ENCODE measurements at regions not wholly inside any gene's neighbourhood (a gene's known extent, or its start where the extent isn't known, plus 50 kb on each side); places are given as distances from the start of the nearest gene placed in this dataset.

DNA sequence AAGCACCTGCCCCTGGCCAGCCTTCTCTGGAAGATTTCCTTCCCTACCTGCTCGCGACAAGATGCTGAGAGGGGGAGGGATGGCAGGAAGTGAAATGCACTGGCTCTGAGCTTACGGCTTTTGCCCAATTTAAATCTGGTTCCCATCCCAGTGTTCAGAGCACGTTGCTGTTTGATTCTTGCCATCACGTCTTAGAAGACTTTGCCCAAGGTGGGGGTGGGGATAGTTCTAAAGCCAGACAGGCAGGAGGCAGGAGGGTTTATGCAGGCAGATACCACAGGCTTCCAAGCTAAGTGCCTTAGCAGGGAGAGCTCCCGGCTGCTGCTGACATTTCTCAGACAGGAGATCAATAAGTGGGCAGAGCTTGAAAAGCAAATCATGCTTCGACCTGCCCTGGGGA lies 393.9 kb downstream of the MID1IP1 start:
- peaks cover 22% of the 10 kb centered on the region for H3K4me1 Mint-ChIP-seq (ENCODE audit: low read depth)
- no peak overlapping the region for H3K27ac Mint-ChIP-seq
- H3K4me3 Mint-ChIP-seq: no peak overlapping the region
- H3K9me3 Mint-ChIP-seq: no peaks in the 10 kb centered on the region
- peaks cover 13% of the 10 kb centered on the region for H3K27me3 Mint-ChIP-seq
- H3K36me3 Mint-ChIP-seq (ENCODE audit: low read depth): no peaks in the 10 kb centered on the region
- intact Hi-C loops (cut with micrococcal nuclease): no loop called here

GRCh38 chrX:39196192-39197102 lies 395.2 kb downstream of the MID1IP1 start:
- H3K4me3 Mint-ChIP-seq: no peak overlapping the region
- H3K27me3 Mint-ChIP-seq: peaks cover 13% of the 10 kb centered on the region
- H3K27ac Mint-ChIP-seq: no peak overlapping the region
- intact Hi-C loops (cut with micrococcal nuclease): no loop called here
- no peaks in the 10 kb centered on the region for H3K36me3 Mint-ChIP-seq (ENCODE audit: low read depth)
- peaks cover 22% of the 10 kb centered on the region for H3K4me1 Mint-ChIP-seq (ENCODE audit: low read depth)
- no peaks in the 10 kb centered on the region for H3K9me3 Mint-ChIP-seq

GRCh38 chrX:39199429-39199828 lies 398.2 kb downstream of the MID1IP1 start:
- no peak overlapping the region for H3K27ac Mint-ChIP-seq
- peaks cover 22% of the 10 kb centered on the region for H3K4me1 Mint-ChIP-seq (ENCODE audit: low read depth)
- H3K4me3 Mint-ChIP-seq: no peak overlapping the region
- intact Hi-C loops (cut with micrococcal nuclease): no loop called here
- H3K27me3 Mint-ChIP-seq: peaks cover 13% of the 10 kb centered on the region
- H3K36me3 Mint-ChIP-seq (ENCODE audit: low read depth): no peaks in the 10 kb centered on the region
- H3K9me3 Mint-ChIP-seq: no peaks in the 10 kb centered on the region

GRCh38 chrX:39201305-39201990 lies 400.2 kb downstream of the MID1IP1 start:
- Mint-ChIP-seq H3K27me3 (peaks cover 9% of the 10 kb centered on the region), H3K27ac (no peak overlapping the region), H3K4me1 (ENCODE audit: low read depth) (peaks cover 10% of the 10 kb centered on the region), H3K4me3 (no peak overlapping the region), H3K9me3 (no peaks in the 10 kb centered on the region), H3K36me3 (ENCODE audit: low read depth) (no peaks in the 10 kb centered on the region)
- intact Hi-C loops (cut with micrococcal nuclease): no loop called here

- Mint-ChIP-seq H3K36me3 (ENCODE audit: low read depth) (no peaks in the 10 kb centered on the region), H3K9me3 (no peaks in the 10 kb centered on the region), H3K27ac (no peak overlapping the region), H3K4me3 (no peak overlapping the region), H3K4me1 (ENCODE audit: low read depth) (no peaks in the 10 kb centered on the region), H3K27me3 (peaks cover 3% of the 10 kb centered on the region)
- intact Hi-C loops (cut with micrococcal nuclease): no loop called here
Measured at GRCh38 chrX:39202641-39203040, 401.4 kb downstream of the MID1IP1 start.

- Mint-ChIP-seq H3K9me3 (no peaks in the 10 kb centered on the region), H3K36me3 (ENCODE audit: low read depth) (no peaks in the 10 kb centered on the region), H3K4me3 (no peak overlapping the region), H3K27me3 (peaks cover 3% of the 10 kb centered on the region), H3K4me1 (ENCODE audit: low read depth) (no peaks in the 10 kb centered on the region), H3K27ac (no peak overlapping the region)
- intact Hi-C loops (cut with micrococcal nuclease): no loop called here
Measured at GRCh38 chrX:39203427-39203826, 402.2 kb downstream of the MID1IP1 start.

GRCh38 chrX:39204353-39204752 lies 403.1 kb downstream of the MID1IP1 start:
- H3K36me3 Mint-ChIP-seq (ENCODE audit: low read depth): no peaks in the 10 kb centered on the region
- H3K4me1 Mint-ChIP-seq (ENCODE audit: low read depth): no peaks in the 10 kb centered on the region
- no peaks in the 10 kb centered on the region for H3K9me3 Mint-ChIP-seq
- H3K27ac Mint-ChIP-seq: no peak overlapping the region
- no peak overlapping the region for H3K4me3 Mint-ChIP-seq
- intact Hi-C loops (cut with micrococcal nuclease): no loop called here
- peaks cover 3% of the 10 kb centered on the region for H3K27me3 Mint-ChIP-seq

GRCh38 chrX:39204945-39205344 lies 403.7 kb downstream of the MID1IP1 start:
- Mint-ChIP-seq H3K27me3 (peaks cover 3% of the 10 kb centered on the region), H3K36me3 (ENCODE audit: low read depth) (no peaks in the 10 kb centered on the region), H3K4me3 (no peak overlapping the region), H3K27ac (no peak overlapping the region), H3K4me1 (ENCODE audit: low read depth) (no peaks in the 10 kb centered on the region), H3K9me3 (no peaks in the 10 kb centered on the region)
- intact Hi-C loops (cut with micrococcal nuclease): no loop called here

GRCh38 chrX:39205467-39205866 lies 404.2 kb downstream of the MID1IP1 start:
- Mint-ChIP-seq H3K4me1 (ENCODE audit: low read depth) (no peaks in the 10 kb centered on the region), H3K27ac (no peak overlapping the region), H3K36me3 (ENCODE audit: low read depth) (no peaks in the 10 kb centered on the region), H3K4me3 (no peak overlapping the region), H3K9me3 (no peaks in the 10 kb centered on the region), H3K27me3 (peaks cover 3% of the 10 kb centered on the region)
- intact Hi-C loops (cut with micrococcal nuclease): no loop called here

DNA sequence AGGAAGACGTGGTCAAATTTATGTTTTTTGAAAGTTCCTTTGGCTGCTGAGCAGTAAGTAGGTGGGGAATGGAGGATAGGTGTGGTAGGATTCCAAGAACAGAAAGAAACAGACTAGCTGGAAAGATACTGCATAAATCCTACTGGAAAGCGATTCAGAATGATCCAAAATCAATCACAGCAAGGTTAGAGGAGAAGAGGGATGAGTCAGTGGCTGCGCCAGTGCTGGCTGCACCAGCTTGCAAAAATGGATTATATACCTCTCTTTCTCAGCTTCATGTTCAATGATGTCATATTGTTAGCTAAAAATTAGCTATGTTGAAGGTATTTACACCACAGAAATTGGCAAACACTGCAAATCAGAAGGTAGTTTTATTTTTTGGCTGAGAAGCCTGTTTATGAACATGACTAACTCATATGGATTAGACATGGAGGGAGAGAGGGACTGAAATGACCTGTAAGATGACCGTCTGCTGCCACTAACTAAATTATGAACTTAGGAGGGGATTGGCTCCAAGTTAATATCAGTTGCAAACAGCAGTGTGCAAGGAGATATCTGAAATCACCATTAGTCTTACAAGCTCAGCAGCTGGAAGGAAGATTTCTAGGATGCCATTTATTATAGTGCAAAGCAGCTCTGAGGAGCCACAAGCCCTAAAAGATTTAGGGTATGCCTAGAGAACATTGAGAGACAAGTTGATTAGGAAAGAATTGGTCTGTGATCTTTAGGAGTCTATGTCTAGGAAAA lies 405.3 kb downstream of the MID1IP1 start:
- intact Hi-C loops (cut with micrococcal nuclease): no loop called here

GRCh38 chrX:39211501-39211900 lies 410.2 kb downstream of the MID1IP1 start:
- Mint-ChIP-seq H3K4me3 (no peak overlapping the region), H3K36me3 (ENCODE audit: low read depth) (no peaks in the 10 kb centered on the region), H3K9me3 (no peaks in the 10 kb centered on the region), H3K27ac (no peak overlapping the region), H3K27me3 (peaks cover 2% of the 10 kb centered on the region), H3K4me1 (ENCODE audit: low read depth) (no peaks in the 10 kb centered on the region)
- intact Hi-C loops (cut with micrococcal nuclease): no loop called here

More for the DNA sequence above, 405.3 kb downstream of the MID1IP1 start:
- peaks cover 3% of the 10 kb centered on the region for H3K27me3 Mint-ChIP-seq
- no peak overlapping the region for H3K4me3 Mint-ChIP-seq
- no peaks in the 10 kb centered on the region for H3K36me3 Mint-ChIP-seq (ENCODE audit: low read depth)
- no peaks in the 10 kb centered on the region for H3K9me3 Mint-ChIP-seq
- H3K27ac Mint-ChIP-seq: no peak overlapping the region
- no peaks in the 10 kb centered on the region for H3K4me1 Mint-ChIP-seq (ENCODE audit: low read depth)

DNA sequence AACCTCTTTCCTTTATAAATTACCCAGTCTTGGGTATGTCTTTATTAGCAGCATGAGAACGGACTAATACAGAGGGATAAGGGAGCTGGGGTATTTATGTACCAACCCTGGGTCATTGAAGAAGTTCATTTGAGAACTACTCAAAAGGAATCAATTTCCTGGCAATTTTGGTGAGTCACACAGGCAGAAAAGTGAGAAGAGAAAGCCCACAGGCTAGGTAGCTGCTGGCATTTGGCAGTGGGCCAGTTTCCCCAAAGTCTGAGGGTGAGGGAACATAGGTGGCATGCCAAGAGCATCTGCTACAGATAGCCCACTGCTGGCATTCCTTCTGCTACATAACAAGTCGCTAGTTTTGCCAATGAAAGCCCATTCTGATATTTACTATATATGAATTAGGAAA lies 411.2 kb downstream of the MID1IP1 start:
- H3K9me3 Mint-ChIP-seq: no peaks in the 10 kb centered on the region
- intact Hi-C loops (cut with micrococcal nuclease): no loop called here
- peaks cover 2% of the 10 kb centered on the region for H3K27me3 Mint-ChIP-seq
- H3K27ac Mint-ChIP-seq: no peak overlapping the region
- no peaks in the 10 kb centered on the region for H3K36me3 Mint-ChIP-seq (ENCODE audit: low read depth)
- H3K4me1 Mint-ChIP-seq (ENCODE audit: low read depth): no peaks in the 10 kb centered on the region
- no peak overlapping the region for H3K4me3 Mint-ChIP-seq

GRCh38 chrX:39214387-39215126 lies 413.3 kb downstream of the MID1IP1 start:
- Mint-ChIP-seq H3K4me1 (ENCODE audit: low read depth) (no peaks in the 10 kb centered on the region), H3K4me3 (no peak overlapping the region), H3K27ac (no peak overlapping the region), H3K9me3 (no peaks in the 10 kb centered on the region), H3K36me3 (ENCODE audit: low read depth) (no peaks in the 10 kb centered on the region), H3K27me3 (peaks cover 4% of the 10 kb centered on the region)
- intact Hi-C loops (cut with micrococcal nuclease): no loop called here
